Left renal cortex interstitium (tissue), 4 donors: ENCODE measurements at regions not wholly inside any gene's neighbourhood (a gene's known extent, or its start where the extent isn't known, plus 50 kb on each side); places are given as distances from the start of the nearest gene placed in this dataset.
"Not testable (repeated sequence)": the region's sequence is repeated elsewhere in the genome, so short reads cannot be mapped to it uniquely, and the experiment has no call there.

Experiments
- DNase-seq, 4 donors: peaks; one replicate each; pipeline ENCODE4 v3.0.0-alpha.2; 2013; ENCODE audit warnings: low read depth in 4 of 4, low spot score in 2 of 4, missing footprints in 1 of 4

- DNase-seq, result no peak
Measured at GRCh38 chrX:39481621-39482020, 616.1 kb downstream of the BCOR start.

GRCh38 chrX:39484159-39485068 lies 613.3 kb downstream of the BCOR start:
- no peak for DNase-seq

- no peak for DNase-seq
Measured at GRCh38 chrX:39487166-39487968, 610.4 kb downstream of the BCOR start.

GRCh38 chrX:39487969-39488330 lies 609.8 kb downstream of the BCOR start:
- no peak for DNase-seq

GRCh38 chrX:39491548-39492297 lies 606.0 kb downstream of the BCOR start:
- no peak for DNase-seq

- DNase-seq, result no peak
Measured at GRCh38 chrX:39492497-39493162, 605.1 kb downstream of the BCOR start.

- DNase-seq, result no peak
Measured at GRCh38 chrX:39493168-39493567, 604.6 kb downstream of the BCOR start.

GRCh38 chrX:39497117-39497516 lies 600.6 kb downstream of the BCOR start:
- DNase-seq, result not testable (repeated sequence)

GRCh38 chrX:39497702-39498265 lies 600.0 kb downstream of the BCOR start:
- no peak for DNase-seq

- DNase-seq, result no peak
Measured at GRCh38 chrX:39499996-39500395, 597.8 kb downstream of the BCOR start.

GRCh38 chrX:39501822-39502221 lies 595.9 kb downstream of the BCOR start:
- DNase-seq, result no peak

- no peak for DNase-seq
Measured at GRCh38 chrX:39502486-39502885, 595.3 kb downstream of the BCOR start.

GRCh38 chrX:39504227-39504626 lies 593.5 kb downstream of the BCOR start:
- DNase-seq, result no peak

GRCh38 chrX:39504850-39505259 lies 592.9 kb downstream of the BCOR start:
- no peak for DNase-seq

GRCh38 chrX:39506131-39506530 lies 591.6 kb downstream of the BCOR start:
- DNase-seq, result no peak

- no peak for DNase-seq
Measured at GRCh38 chrX:39507034-39507433, 590.7 kb downstream of the BCOR start.

- DNase-seq, result no peak
Measured at GRCh38 chrX:39507617-39508299, 590.0 kb downstream of the BCOR start.

GRCh38 chrX:39508300-39508692 lies 589.5 kb downstream of the BCOR start:
- DNase-seq, result no peak

GRCh38 chrX:39509157-39509556 lies 588.6 kb downstream of the BCOR start:
- DNase-seq, result no peak

- DNase-seq, result no peak
Measured at GRCh38 chrX:39513836-39514235, 583.9 kb downstream of the BCOR start.
